Sigmoid colon (tissue), 6 donors: ENCODE measurements at regions not wholly inside any gene's neighbourhood (a gene's known extent, or its start where the extent isn't known, plus 50 kb on each side); places are given as distances from the start of the nearest gene placed in this dataset.

Experiments used
- DNase-seq: peaks from one replicate; pipeline ENCODE4 v3.0.0-alpha.2; 2019
- H3K27ac ChIP-seq, 4 donors: fragments of 200-600 bp; sonication (generic); one replicate each; pipeline ENCODE4 v1.5.1; 2016 to 2019; ENCODE audit warnings: mild to moderate bottlenecking in 1 of 4
- H3K27me3 ChIP-seq, 3 donors: fragments of 200-600 bp; sonication (generic); one replicate each; pipeline ENCODE4 v1.5.1; 2019; ENCODE audit warnings: mild to moderate bottlenecking in 1 of 3
- H3K36me3 ChIP-seq, 4 donors: fragments of 200-600 bp; sonication (generic); one replicate each; pipeline ENCODE4 v1.5.1; 2016 to 2019
- H3K4me1 ChIP-seq, 4 donors: fragments of 200-600 bp; sonication (generic); one replicate each; pipeline ENCODE4 v1.5.1; 2017 to 2019
- H3K4me3 ChIP-seq, 4 donors: fragments of 200-600 bp; sonication (generic); one replicate each; pipeline ENCODE4 v1.5.1; 2017 to 2019; ENCODE audit warnings: mild to moderate bottlenecking in 2 of 4, moderate library complexity in 1 of 4
- H3K9me3 ChIP-seq, 4 donors: fragments of 200-600 bp in 3 of 4; sonication (generic) in 3 of 4; one replicate each; pipeline versions ENCODE4 v1.5.1 to v1.6.1; 2013 to 2019
- CTCF ChIP-seq, 4 experiments: fragments of 450-650 bp in 3 of 4; fragments of 200-600 bp in 1 of 4; IDR thresholded peaks; one replicate each; pipeline ENCODE4 v1.5.1; 2016 to 2019; ENCODE audit warnings: antibody characterized with exemption in 4 of 4, mild to moderate bottlenecking in 3 of 4, moderate library complexity in 2 of 4
- EP300 ChIP-seq, 4 donors: sonication (generic); formaldehyde crosslinking; IDR thresholded peaks; one replicate each; pipeline ENCODE4 v1.6.1; 2017; ENCODE audit warnings: antibody characterized with exemption in 4 of 4
- POLR2A ChIP-seq, 2 donors: fragments of 450-650 bp; IDR thresholded peaks; one replicate each; pipeline ENCODE4 v1.6.1; 2016; ENCODE audit warnings: antibody characterized with exemption in 2 of 2, mild to moderate bottlenecking in 2 of 2, moderate library complexity in 2 of 2
- POLR2AphosphoS5 ChIP-seq, 4 donors: sonication (generic); formaldehyde crosslinking; IDR thresholded peaks; one replicate each; pipeline ENCODE4 v1.6.1; 2017; ENCODE audit warnings: antibody characterized with exemption in 4 of 4
- WGBS, 2 donors: extraction: QIAGEN DNeasy Blood & Tissue Kit; methylation state at CpG; one replicate each; pipeline ENCODE4 v1.1.7; 2013; 5-methylcytosine and 5-hydroxymethylcytosine counted together
- intact Hi-C: fragments of 100-400 bp; cut with DNase I; formaldehyde crosslinking; loops from one replicate; pipeline ENCODE4 v1.15.1; 2023
- small RNA-seq, 3 donors: library from RNA; depleted of rRNA; stranded (forward); fragments of <200 nt; gene quantifications; one replicate each; pipeline ENCODE3, GENCODE V24; 2016
- donor health status: healthy with polysubstance abuse.
- donor health status: healthy.

GRCh38 chr2:154620471-154620870 is 78.0 kb upstream of the KCNJ3 start:
- WGBS, 2 donors: 77% methylated on average over 5 of the region's 5 CpGs
- Histone ChIP-seq H3K27ac (no peak overlapping the region), H3K4me1 (no peaks in the 10 kb centered on the region), H3K4me3 (no peak overlapping the region), H3K27me3 (no peaks in the 10 kb centered on the region), H3K36me3 (no peaks in the 10 kb centered on the region), H3K9me3 (no peaks in the 10 kb centered on the region)
- intact Hi-C loops: no loop called here
- DNase-seq: no peak
- TF ChIP-seq CTCF (IDR thresholded peaks at IDR 0.05): no peak
- TF ChIP-seq POLR2AphosphoS5 (IDR thresholded peaks at IDR 0.05): no peak
- TF ChIP-seq EP300 (IDR thresholded peaks at IDR 0.05): no peak
- TF ChIP-seq POLR2A (IDR thresholded peaks at IDR 0.05): no peak

GRCh38 chr2:154623819-154624218 is 74.7 kb upstream of the KCNJ3 start:
- H3K27ac ChIP-seq: no peak overlapping the region
- H3K4me3 ChIP-seq: no peak overlapping the region
- H3K27me3 ChIP-seq: no peaks in the 10 kb centered on the region
- no peaks in the 10 kb centered on the region for H3K36me3 ChIP-seq
- no peaks in the 10 kb centered on the region for H3K4me1 ChIP-seq
- 18 to 66% methylated on average over 3 of the region's 3 CpGs for WGBS, 2 donors
- TF ChIP-seq EP300 (IDR thresholded peaks at IDR 0.05) (no peak), POLR2AphosphoS5 (IDR thresholded peaks at IDR 0.05) (no peak), POLR2A (IDR thresholded peaks at IDR 0.05) (no peak), CTCF (IDR thresholded peaks at IDR 0.05) (peak in 3 of 4 experiments; percentile 25 to 43 (median 30))
- intact Hi-C loops: no loop called here
- no peaks in the 10 kb centered on the region for H3K9me3 ChIP-seq
- DNase-seq: no peak

GRCh38 chr2:154637456-154637855 is 61.0 kb upstream of the KCNJ3 start:
- H3K36me3 ChIP-seq: no peaks in the 10 kb centered on the region
- no peak overlapping the region for H3K4me3 ChIP-seq
- no peak for TF ChIP-seq POLR2AphosphoS5 (IDR thresholded peaks at IDR 0.05)
- TF ChIP-seq CTCF (IDR thresholded peaks at IDR 0.05): no peak
- no peak for TF ChIP-seq EP300 (IDR thresholded peaks at IDR 0.05)
- TF ChIP-seq POLR2A (IDR thresholded peaks at IDR 0.05): no peak
- no peak overlapping the region for H3K27ac ChIP-seq
- H3K4me1 ChIP-seq: no peaks in the 10 kb centered on the region
- no peaks in the 10 kb centered on the region for H3K27me3 ChIP-seq
- intact Hi-C loops: no loop called here
- H3K9me3 ChIP-seq: no peaks in the 10 kb centered on the region
- no peak for DNase-seq

- DNase-seq: no peak
- no peaks in the 10 kb centered on the region for H3K4me1 ChIP-seq
- TF ChIP-seq POLR2A (IDR thresholded peaks at IDR 0.05): no peak
- no peak for TF ChIP-seq POLR2AphosphoS5 (IDR thresholded peaks at IDR 0.05)
- TF ChIP-seq CTCF (IDR thresholded peaks at IDR 0.05): no peak
- no peak for TF ChIP-seq EP300 (IDR thresholded peaks at IDR 0.05)
- no peaks in the 10 kb centered on the region for H3K9me3 ChIP-seq
- H3K27me3 ChIP-seq: no peaks in the 10 kb centered on the region
- H3K36me3 ChIP-seq: no peaks in the 10 kb centered on the region
- H3K27ac ChIP-seq: no peak overlapping the region
- WGBS, 2 donors: 87 to 91% methylated on average over 1 of the region's 1 CpG
- H3K4me3 ChIP-seq: no peak overlapping the region
- intact Hi-C loops: no loop called here
Measured at GRCh38 chr2:154638783-154639182, 59.7 kb upstream of the KCNJ3 start.

- H3K27ac ChIP-seq: no peak overlapping the region
- H3K9me3 ChIP-seq: no peaks in the 10 kb centered on the region
- no peak for DNase-seq
- intact Hi-C loops: no loop called here
- no peaks in the 10 kb centered on the region for H3K36me3 ChIP-seq
- no peaks in the 10 kb centered on the region for H3K4me1 ChIP-seq
- no peaks in the 10 kb centered on the region for H3K27me3 ChIP-seq
- 57 to 75% methylated on average over 3 of the region's 3 CpGs for WGBS, 2 donors
- no peak for TF ChIP-seq POLR2AphosphoS5 (IDR thresholded peaks at IDR 0.05)
- H3K4me3 ChIP-seq: no peak overlapping the region
Measured at GRCh38 chr2:154640000-154640399, 58.5 kb upstream of the KCNJ3 start.

Small RNAs in the stretch of these regions (small RNA-seq; reads per million reads assigned to genes)
- 0 reads per million in 3 donors for gene RNA5SP107
